GM12878 (cell line): ENCODE measurements at regions not wholly inside any gene's neighbourhood (a gene's known extent, or its start where the extent isn't known, plus 50 kb on each side); places are given as distances from the start of the nearest gene placed in this dataset.

Experiments used
- ATAC-seq: fragments of 200-7000 bp; cut with Tn5 transposase; 3 replicates; pipeline ENCODE4 v1.9.1; 2020; ENCODE audit warnings: mild to moderate bottlenecking, moderate library complexity
- BruUV-seq: library from RNA; stranded (reverse); fragments of 400-500 nt; replicated peaks from 2 replicates; lab custom pipeline; 2021; lab: Mats Ljungman, UMichigan
- CTCF ChIA-PET: fragments of 300-600 bp; sonication (Branson Sonifier 250); formaldehyde crosslinking; extraction: SDS; loops from one replicate; lab custom pipeline; 2021; ENCODE audit warnings: inconsistent platforms; lab: Yijun Ruan, JAX
- POLR2A ChIA-PET: fragments of 350-600 bp; formaldehyde crosslinking; extraction: SDS; loops from one replicate; lab custom pipeline; 2021; ENCODE audit warnings: inconsistent platforms; lab: Charles Lee
- RAD21 ChIA-PET: fragments of 300-600 bp; sonication (Branson Sonifier 250); formaldehyde crosslinking; loops from one replicate; lab custom pipeline; 2023; ENCODE audit warnings: antibody characterized with exemption; ENCODE audit not compliant: unreplicated experiment; lab: Charles Lee
- SMC1A ChIA-PET: fragments of 300-600 bp; sonication (Branson Sonifier 250); formaldehyde crosslinking; loops from one replicate; lab custom pipeline; 2023; ENCODE audit not compliant: unreplicated experiment, uncharacterized antibody; lab: Charles Lee
- DNase-seq: peaks from one replicate; pipeline ENCODE4 v3.0.0-alpha.2; 2011; ENCODE audit warnings: low read depth, low spot score
- FAIRE-seq: peaks from 3 replicates; lab custom pipeline; 2011; peaks lifted over from hg19 to GRCh38; lab: Jason Lieb, UNC
- H2AFZ ChIP-seq: 2 replicates; pipeline ENCODE4 v1.6.0; 2011; ENCODE audit warnings: low read depth, low read length, control low read depth; ENCODE audit not compliant: control insufficient read depth
- H3K27ac ChIP-seq: 2 replicates; pipeline ENCODE4 v1.5.1; 2011; ENCODE audit warnings: control low read depth; ENCODE audit not compliant: control insufficient read depth, insufficient read depth
- H3K27me3 ChIP-seq, 2 experiments: replicated peaks in 1 of 2; 2 replicates each; pipeline versions ENCODE4 v1.6.0 to v1.6.1; 2011; ENCODE audit warnings: low read length in 1 of 2; ENCODE audit not compliant: control insufficient read depth in 2 of 2, insufficient read depth in 2 of 2
- H3K36me3 ChIP-seq, 2 experiments: 2 replicates each; pipeline ENCODE4 v1.5.1; 2011; ENCODE audit warnings: low read length in 1 of 2; ENCODE audit not compliant: control insufficient read depth in 2 of 2, insufficient read depth in 2 of 2
- H3K4me1 ChIP-seq: 2 replicates; pipeline ENCODE4 v1.6.1; 2011; ENCODE audit warnings: mild to moderate bottlenecking, low read length, moderate library complexity, mixed read lengths; ENCODE audit not compliant: control insufficient read depth, insufficient read depth
- H3K4me2 ChIP-seq: 2 replicates; pipeline ENCODE4 v1.6.0; 2011; ENCODE audit warnings: control low read depth; ENCODE audit not compliant: control insufficient read depth, insufficient read depth
- H3K4me3 ChIP-seq: fragments of 200-600 bp; sonication (generic); 2 replicates; pipeline ENCODE4 v1.5.1; 2016
- H3K79me2 ChIP-seq: 2 replicates; pipeline ENCODE4 v1.6.0; 2011; ENCODE audit warnings: low read length; ENCODE audit not compliant: control insufficient read depth, insufficient read depth
- H3K9ac ChIP-seq: 2 replicates; pipeline ENCODE4 v1.8.0; 2011; ENCODE audit warnings: low read length, control low read depth, mixed read lengths; ENCODE audit not compliant: control insufficient read depth, insufficient read depth
- H3K9me3 ChIP-seq: replicated peaks from 3 replicates; pipeline ENCODE4 v1.5.1; 2011; ENCODE audit warnings: mild to moderate bottlenecking, low read length; ENCODE audit not compliant: control insufficient read depth, insufficient read depth
- H4K20me1 ChIP-seq: 2 replicates; pipeline ENCODE4 v1.6.0; 2011; ENCODE audit not compliant: control insufficient read depth, insufficient read depth
- CHD1 ChIP-seq: IDR thresholded peaks from 2 replicates; pipeline ENCODE4 v1.6.1; 2012; ENCODE audit warnings: low read depth, low read length, improper control_type of control experiment
- CHD4 ChIP-seq: fragments of 200-600 bp; sonication (generic); IDR thresholded peaks from 2 replicates; pipeline ENCODE4 v1.6.1; 2016; ENCODE audit warnings: mild to moderate bottlenecking
- CREB1 ChIP-seq: IDR thresholded peaks from 2 replicates; pipeline ENCODE4 v1.6.1; 2012; ENCODE audit warnings: low read depth, mild to moderate bottlenecking, inconsistent platforms
- IRF4 ChIP-seq: IDR thresholded peaks from 2 replicates; pipeline ENCODE4 v1.6.1; 2011; ENCODE audit warnings: low read depth, low read length
- NFYB ChIP-seq: IDR thresholded peaks from 2 replicates; pipeline ENCODE4 v1.6.1; 2011; ENCODE audit warnings: low read depth, mild to moderate bottlenecking, low read length, improper control_type of control experiment, moderate library complexity; ENCODE audit not compliant: insufficient read depth
- RELB ChIP-seq: fragments of 450-650 bp; IDR thresholded peaks from 2 replicates; pipeline ENCODE4 v1.6.1; 2017; ENCODE audit warnings: low read depth, mild to moderate bottlenecking, moderate library complexity
- SIN3A ChIP-seq: IDR thresholded peaks from 2 replicates; pipeline ENCODE4 v1.6.1; 2012; ENCODE audit warnings: low read depth, low read length, improper control_type of control experiment
- SKIL ChIP-seq: fragments of 450-650 bp; IDR thresholded peaks from 2 replicates; pipeline ENCODE4 v1.6.1; 2017; ENCODE audit warnings: mild to moderate bottlenecking, low read depth, inconsistent platforms; ENCODE audit not compliant: poor library complexity, severe bottlenecking
- SP1 ChIP-seq: IDR thresholded peaks from one replicate; pipeline ENCODE4 v1.6.1; 2011; ENCODE audit warnings: low read depth, low read length
- SUZ12 ChIP-seq: fragments of 200-600 bp; sonication (generic); IDR thresholded peaks from one replicate; pipeline ENCODE4 v1.6.1; 2018; ENCODE audit warnings: antibody characterized with exemption, mild to moderate bottlenecking; ENCODE audit not compliant: unreplicated experiment
- TAF1 ChIP-seq: IDR thresholded peaks from 2 replicates; pipeline ENCODE4 v1.6.1; 2011; ENCODE audit warnings: mild to moderate bottlenecking, low read depth, low read length, borderline replicate concordance
- ZNF384 ChIP-seq: IDR thresholded peaks from 2 replicates; pipeline ENCODE4 v1.6.1; 2012; ENCODE audit warnings: low read depth, mild to moderate bottlenecking, low read length, improper control_type of control experiment, borderline replicate concordance
- WGBS: methylation state at CpG from one replicate; pipeline ENCODE4 v1.1.6; 2016; ENCODE audit warnings: low lambda C conversion rate; ENCODE audit not compliant: insufficient replicate concordance, insufficient coverage; ENCODE audit errors: missing lambda C conversion rate; 5-methylcytosine and 5-hydroxymethylcytosine counted together
- in situ Hi-C: fragments of 300-500 bp; cut with MboI; formaldehyde crosslinking; loops from 9 replicates; pipeline ENCODE4 v1.14.3; 2018; ENCODE audit warnings: mixed read lengths
- intact Hi-C: fragments of 100-400 bp; cut with micrococcal nuclease; formaldehyde crosslinking; loops from one replicate; pipeline ENCODE4 v1.14.2; 2022; ENCODE audit not compliant: unreplicated experiment
- TF ChIP-seq, protein P1 (sequence below), 3 experiments: IDR thresholded peaks in 2 of 3; conservative IDR thresholded peaks in 1 of 3; 2 replicates each; pipeline ENCODE4 v1.5.1; 2011; ENCODE audit warnings: low read depth in 3 of 3, low read length in 3 of 3, mild to moderate bottlenecking in 3 of 3, control low read depth in 2 of 3, moderate library complexity in 2 of 3, inconsistent platforms in 1 of 3, mixed read lengths in 1 of 3; ENCODE audit not compliant: control insufficient read depth in 2 of 3, insufficient read depth in 1 of 3; ENCODE audit errors: extremely low read depth in 1 of 3

DNA sequence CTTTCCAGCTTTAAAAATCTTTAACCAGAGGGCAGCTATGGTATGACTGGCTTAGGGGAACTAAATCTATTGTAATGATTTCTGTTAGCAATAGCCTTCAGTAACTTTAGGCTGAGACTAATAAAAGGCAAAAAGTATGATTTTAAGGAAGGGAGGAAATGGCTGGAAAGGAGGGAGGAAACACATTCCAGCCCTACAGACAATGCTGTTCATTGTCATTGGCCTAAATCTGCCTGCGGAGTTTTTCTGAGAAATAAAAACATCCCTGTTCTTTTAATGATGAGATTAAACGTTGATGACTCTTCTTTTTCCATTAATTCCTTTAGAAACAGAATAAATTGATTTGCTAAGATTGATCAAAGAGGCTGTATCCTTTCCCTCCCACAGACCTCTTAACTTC, 99.6 kb upstream of the GRAMD1B start:
- Histone ChIP-seq H2AFZ (no peak overlapping the region), H3K36me3 (no peaks in the 10 kb centered on the region), H3K4me3 (no peak overlapping the region), H3K27ac (no peak overlapping the region), H3K79me2 (no peaks in the 10 kb centered on the region), H3K27me3 (no peaks in the 10 kb centered on the region), H3K9me3 (peaks cover 3% of the 10 kb centered on the region; the same call in 2 of the 3 replicates), H3K4me1 (no peaks in the 10 kb centered on the region), H3K4me2 (no peak overlapping the region), H4K20me1 (no peaks in the 10 kb centered on the region), H3K9ac (no peak overlapping the region)
- WGBS, result 70% methylated on average over 2 of the region's 2 CpGs
- RAD21 ChIA-PET, result no interaction called here
- intact Hi-C loops, result no loop called here
- TF ChIP-seq SP1, result no peak
- TF ChIP-seq IRF4, result no peak
- no peak for TF ChIP-seq SIN3A
- POLR2A ChIA-PET, result no interaction called here
- DNase-seq (no peak), ATAC-seq (no peak), FAIRE-seq (no peak)
- SMC1A ChIA-PET, result interaction anchor here (0.6 to 1.6 kb wide), 4 partner anchors 8 to 144 kb away, joined by 3 to 5 read pairs (median 3); no protein-coding TSS in a partner anchor
- CTCF ChIA-PET, result interaction anchor here (1.1 kb wide), 1 partner anchor 29 kb away, joined by 3 read pairs; no protein-coding TSS in a partner anchor
- BruUV-seq, result no TSS peak
- in situ Hi-C loops, result no loop called here

DNA sequence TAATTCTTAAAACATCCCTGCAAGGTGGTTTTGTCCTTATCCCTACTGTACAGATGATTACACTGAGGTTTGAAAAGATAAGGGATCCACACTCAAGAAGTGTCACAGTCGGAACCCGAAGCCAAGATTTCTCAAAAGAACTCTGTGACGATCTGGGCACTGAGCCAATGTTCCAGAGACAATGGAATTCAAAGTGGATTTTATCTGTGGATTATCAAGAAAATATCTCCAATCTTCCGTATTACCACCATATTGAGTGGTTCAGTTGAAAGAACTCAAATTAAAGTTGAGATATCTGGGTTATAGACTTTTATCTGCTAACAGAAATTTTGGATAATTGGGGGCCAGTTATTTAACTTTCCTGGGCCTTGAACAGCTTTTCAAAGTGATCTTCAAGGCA, 100.0 kb upstream of the GRAMD1B start:
- no peak for FAIRE-seq
- Histone ChIP-seq H3K27ac (no peak overlapping the region), H3K4me3 (no peak overlapping the region), H3K79me2 (no peaks in the 10 kb centered on the region), H3K4me2 (no peak overlapping the region), H2AFZ (no peak overlapping the region), H3K9me3 (peaks cover 2% of the 10 kb centered on the region; the same call in 2 of the 3 replicates), H4K20me1 (no peaks in the 10 kb centered on the region), H3K4me1 (no peaks in the 10 kb centered on the region), H3K36me3 (no peaks in the 10 kb centered on the region), H3K27me3 (no peaks in the 10 kb centered on the region), H3K9ac (no peak overlapping the region)
- CTCF ChIA-PET, result no interaction called here
- intact Hi-C loops, result no loop called here
- no peak for DNase-seq
- SMC1A ChIA-PET, result interaction anchor here (0.6 to 1.6 kb wide), 4 partner anchors 9 to 144 kb away, joined by 3 to 5 read pairs (median 3); no protein-coding TSS in a partner anchor
- WGBS, result 74% methylated on average over 4 of the region's 4 CpGs
- RAD21 ChIA-PET, result no interaction called here
- BruUV-seq, result no TSS peak
- in situ Hi-C loops, result no loop called here
- no peak for ATAC-seq
- POLR2A ChIA-PET, result no interaction called here
- TF ChIP-seq, protein P1, sequence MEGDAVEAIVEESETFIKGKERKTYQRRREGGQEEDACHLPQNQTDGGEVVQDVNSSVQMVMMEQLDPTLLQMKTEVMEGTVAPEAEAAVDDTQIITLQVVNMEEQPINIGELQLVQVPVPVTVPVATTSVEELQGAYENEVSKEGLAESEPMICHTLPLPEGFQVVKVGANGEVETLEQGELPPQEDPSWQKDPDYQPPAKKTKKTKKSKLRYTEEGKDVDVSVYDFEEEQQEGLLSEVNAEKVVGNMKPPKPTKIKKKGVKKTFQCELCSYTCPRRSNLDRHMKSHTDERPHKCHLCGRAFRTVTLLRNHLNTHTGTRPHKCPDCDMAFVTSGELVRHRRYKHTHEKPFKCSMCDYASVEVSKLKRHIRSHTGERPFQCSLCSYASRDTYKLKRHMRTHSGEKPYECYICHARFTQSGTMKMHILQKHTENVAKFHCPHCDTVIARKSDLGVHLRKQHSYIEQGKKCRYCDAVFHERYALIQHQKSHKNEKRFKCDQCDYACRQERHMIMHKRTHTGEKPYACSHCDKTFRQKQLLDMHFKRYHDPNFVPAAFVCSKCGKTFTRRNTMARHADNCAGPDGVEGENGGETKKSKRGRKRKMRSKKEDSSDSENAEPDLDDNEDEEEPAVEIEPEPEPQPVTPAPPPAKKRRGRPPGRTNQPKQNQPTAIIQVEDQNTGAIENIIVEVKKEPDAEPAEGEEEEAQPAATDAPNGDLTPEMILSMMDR (IDR thresholded peaks at IDR 0.05 in 2 of 3, conservative IDR thresholded peaks at IDR 0.05 in 1 of 3; ENCODE audit: control insufficient read depth in 2 of 3, extremely low read depth in 1 of 3, insufficient read depth in 1 of 3, low read depth in 3 of 3, low read length in 3 of 3), result no peak
- TF ChIP-seq TAF1 (no peak), SUZ12 (no peak), CREB1 (no peak), SKIL (no peak), NFYB (no peak), ZNF384 (no peak), CHD1 (no peak), CHD4 (no peak), RELB (no peak)
